HepG2 (cell line): ENCODE measurements at regions not wholly inside any gene's neighbourhood (a gene's known extent, or its start where the extent isn't known, plus 50 kb on each side); places are given as distances from the start of the nearest gene placed in this dataset.

Experiments used
- EEA1 ChIP-seq: sonication (generic); formaldehyde crosslinking; IDR thresholded peaks from 2 replicates; pipeline ENCODE4 v1.5.1; 2020; ENCODE audit warnings: mild to moderate bottlenecking, missing genetic modification reagents, borderline replicate concordance
- GABPB1 ChIP-seq: IDR thresholded peaks from 2 replicates; pipeline ENCODE4 v1.6.1; 2016; ENCODE audit warnings: mild to moderate bottlenecking, missing genetic modification reagents, moderate library complexity, missing compliant biosample characterization
- HNRNPL ChIP-seq: fragments of 200-400 bp; formaldehyde crosslinking; IDR thresholded peaks from 2 replicates; pipeline ENCODE4 v1.6.1; 2017; ENCODE audit warnings: mild to moderate bottlenecking, low read depth, low read length
- HNRNPLL ChIP-seq: fragments of 200-400 bp; formaldehyde crosslinking; IDR thresholded peaks from 2 replicates; pipeline ENCODE4 v1.6.1; 2017; ENCODE audit warnings: mild to moderate bottlenecking, low read depth, low read length; ENCODE audit not compliant: poor library complexity, severe bottlenecking
- KLF15 ChIP-seq: sonication (generic); formaldehyde crosslinking; IDR thresholded peaks from 2 replicates; pipeline ENCODE4 v1.8.1; 2023; ENCODE audit warnings: borderline replicate concordance, mild to moderate bottlenecking, inconsistent platforms, missing genetic modification reagents, mixed read lengths
- NR1H2 ChIP-seq: sonication (generic); formaldehyde crosslinking; IDR thresholded peaks from 2 replicates; pipeline ENCODE4 v1.8.1; 2022; ENCODE audit warnings: low read depth, missing genetic modification reagents, borderline replicate concordance
- PHF20 ChIP-seq: sonication (generic); formaldehyde crosslinking; IDR thresholded peaks from 2 replicates; pipeline ENCODE4 v1.5.0; 2020; ENCODE audit warnings: mild to moderate bottlenecking, missing genetic modification reagents
- RBM22 ChIP-seq: fragments of 200-400 bp; formaldehyde crosslinking; optimal IDR thresholded peaks from 2 replicates; pipeline ENCODE3; 2017; ENCODE audit warnings: mild to moderate bottlenecking, low read length, moderate library complexity
- RFX3 ChIP-seq: IDR thresholded peaks from 2 replicates; pipeline ENCODE4 v1.6.1; 2016; ENCODE audit warnings: missing biosample characterization, missing genetic modification reagents
- SMAD3 ChIP-seq: sonication (generic); formaldehyde crosslinking; IDR thresholded peaks from 2 replicates; pipeline ENCODE4 v1.4.0; 2020; ENCODE audit warnings: missing genetic modification reagents
- ZMYM2 ChIP-seq: sonication (generic); formaldehyde crosslinking; IDR thresholded peaks from 2 replicates; pipeline ENCODE4 v1.8.0; 2022; ENCODE audit warnings: mild to moderate bottlenecking, missing genetic modification reagents
- ZNF143 ChIP-seq: sonication (generic); formaldehyde crosslinking; IDR thresholded peaks from 2 replicates; pipeline ENCODE4 v1.4.0; 2020; ENCODE audit warnings: missing genetic modification reagents
- ZNF441 ChIP-seq: sonication (generic); formaldehyde crosslinking; IDR thresholded peaks from 2 replicates; pipeline ENCODE4 v1.7.0; 2021; ENCODE audit warnings: missing genetic modification reagents, borderline replicate concordance
- ZNF660 ChIP-seq: sonication (generic); formaldehyde crosslinking; IDR thresholded peaks from 2 replicates; pipeline ENCODE4 v1.5.1; 2020; ENCODE audit warnings: mild to moderate bottlenecking, low read depth, missing genetic modification reagents, borderline replicate concordance
- TF ChIP-seq, protein P1 (sequence below): sonication (generic); formaldehyde crosslinking; IDR thresholded peaks from 2 replicates; pipeline ENCODE4 v1.4.0; 2020; ENCODE audit warnings: missing genetic modification reagents, mild to moderate bottlenecking, borderline replicate concordance
- TF ChIP-seq, protein P2 (sequence below): sonication (generic); formaldehyde crosslinking; IDR thresholded peaks from 2 replicates; pipeline ENCODE4 v1.4.0; 2020; ENCODE audit warnings: low read depth, mild to moderate bottlenecking, missing genetic modification reagents
- TF ChIP-seq, protein P3 (sequence below): sonication (generic); formaldehyde crosslinking; IDR thresholded peaks from 2 replicates; pipeline ENCODE4 v1.5.1; 2020; ENCODE audit warnings: mild to moderate bottlenecking, missing genetic modification reagents, moderate library complexity
- TF ChIP-seq, protein P4 (sequence below): sonication (generic); formaldehyde crosslinking; IDR thresholded peaks from 2 replicates; pipeline ENCODE4 v1.5.0; 2020; ENCODE audit warnings: missing genetic modification reagents

DNA sequence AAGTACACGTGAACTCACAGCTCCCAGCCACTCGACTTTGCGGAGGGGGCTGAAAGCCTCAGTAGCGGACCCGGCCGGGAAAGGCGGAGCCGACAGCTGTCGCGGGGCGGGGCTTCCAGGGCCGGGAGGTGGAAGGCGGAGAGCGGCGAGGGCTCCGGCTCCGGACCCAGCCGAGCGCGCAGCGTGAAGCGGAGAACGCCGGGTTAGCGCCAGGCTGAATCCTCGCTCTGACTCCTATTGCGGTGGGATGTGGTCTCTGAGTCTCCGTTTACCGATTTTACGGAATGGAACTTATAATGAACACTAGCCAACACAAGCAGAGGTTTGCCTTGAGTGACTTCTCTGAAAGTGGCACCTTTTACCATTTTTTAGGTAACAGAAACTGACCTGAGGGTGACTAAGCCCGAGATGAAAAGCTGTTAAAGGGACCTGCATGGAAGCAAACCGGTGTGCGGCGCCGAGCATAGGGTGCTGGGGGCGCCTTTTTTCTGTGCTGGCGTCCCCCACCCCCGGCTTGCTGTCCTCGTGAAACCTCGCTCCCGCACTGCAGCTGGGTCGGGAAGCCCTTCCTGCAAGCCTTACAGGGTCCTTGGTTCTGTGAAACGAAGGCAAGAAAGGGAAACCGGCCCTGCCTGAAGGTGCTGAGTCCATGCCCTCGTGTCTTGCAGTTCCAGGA is 72.9 kb downstream of the EN1 start (continued):
- no peak for TF ChIP-seq NR1H2 (CRISPR knock-in tag)
- no peak for TF ChIP-seq PHF20 (CRISPR knock-in tag)
- TF ChIP-seq HNRNPL, result no peak
- peak; percentile 54 for TF ChIP-seq HNRNPLL
- no peak for TF ChIP-seq RBM22
- TF ChIP-seq RFX3 (CRISPR knock-in tag), result no peak
- TF ChIP-seq, protein P1, sequence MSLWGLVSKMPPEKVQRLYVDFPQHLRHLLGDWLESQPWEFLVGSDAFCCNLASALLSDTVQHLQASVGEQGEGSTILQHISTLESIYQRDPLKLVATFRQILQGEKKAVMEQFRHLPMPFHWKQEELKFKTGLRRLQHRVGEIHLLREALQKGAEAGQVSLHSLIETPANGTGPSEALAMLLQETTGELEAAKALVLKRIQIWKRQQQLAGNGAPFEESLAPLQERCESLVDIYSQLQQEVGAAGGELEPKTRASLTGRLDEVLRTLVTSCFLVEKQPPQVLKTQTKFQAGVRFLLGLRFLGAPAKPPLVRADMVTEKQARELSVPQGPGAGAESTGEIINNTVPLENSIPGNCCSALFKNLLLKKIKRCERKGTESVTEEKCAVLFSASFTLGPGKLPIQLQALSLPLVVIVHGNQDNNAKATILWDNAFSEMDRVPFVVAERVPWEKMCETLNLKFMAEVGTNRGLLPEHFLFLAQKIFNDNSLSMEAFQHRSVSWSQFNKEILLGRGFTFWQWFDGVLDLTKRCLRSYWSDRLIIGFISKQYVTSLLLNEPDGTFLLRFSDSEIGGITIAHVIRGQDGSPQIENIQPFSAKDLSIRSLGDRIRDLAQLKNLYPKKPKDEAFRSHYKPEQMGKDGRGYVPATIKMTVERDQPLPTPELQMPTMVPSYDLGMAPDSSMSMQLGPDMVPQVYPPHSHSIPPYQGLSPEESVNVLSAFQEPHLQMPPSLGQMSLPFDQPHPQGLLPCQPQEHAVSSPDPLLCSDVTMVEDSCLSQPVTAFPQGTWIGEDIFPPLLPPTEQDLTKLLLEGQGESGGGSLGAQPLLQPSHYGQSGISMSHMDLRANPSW (CRISPR knock-in tag), result no peak
- TF ChIP-seq, protein P2, sequence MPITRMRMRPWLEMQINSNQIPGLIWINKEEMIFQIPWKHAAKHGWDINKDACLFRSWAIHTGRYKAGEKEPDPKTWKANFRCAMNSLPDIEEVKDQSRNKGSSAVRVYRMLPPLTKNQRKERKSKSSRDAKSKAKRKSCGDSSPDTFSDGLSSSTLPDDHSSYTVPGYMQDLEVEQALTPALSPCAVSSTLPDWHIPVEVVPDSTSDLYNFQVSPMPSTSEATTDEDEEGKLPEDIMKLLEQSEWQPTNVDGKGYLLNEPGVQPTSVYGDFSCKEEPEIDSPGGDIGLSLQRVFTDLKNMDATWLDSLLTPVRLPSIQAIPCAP, result no peak
- TF ChIP-seq ZMYM2 (CRISPR knock-in tag), result no peak
- TF ChIP-seq ZNF441, result 0 out of 2 replicates have a peak, but pooled peaks have one; percentile 23
- TF ChIP-seq KLF15 (CRISPR knock-in tag), result no peak
- TF ChIP-seq GABPB1 (CRISPR knock-in tag), result peak; percentile 36; the same call in 1 of the 2 replicates
- no peak for TF ChIP-seq ZNF660 (CRISPR knock-in tag)
- TF ChIP-seq, protein P3, sequence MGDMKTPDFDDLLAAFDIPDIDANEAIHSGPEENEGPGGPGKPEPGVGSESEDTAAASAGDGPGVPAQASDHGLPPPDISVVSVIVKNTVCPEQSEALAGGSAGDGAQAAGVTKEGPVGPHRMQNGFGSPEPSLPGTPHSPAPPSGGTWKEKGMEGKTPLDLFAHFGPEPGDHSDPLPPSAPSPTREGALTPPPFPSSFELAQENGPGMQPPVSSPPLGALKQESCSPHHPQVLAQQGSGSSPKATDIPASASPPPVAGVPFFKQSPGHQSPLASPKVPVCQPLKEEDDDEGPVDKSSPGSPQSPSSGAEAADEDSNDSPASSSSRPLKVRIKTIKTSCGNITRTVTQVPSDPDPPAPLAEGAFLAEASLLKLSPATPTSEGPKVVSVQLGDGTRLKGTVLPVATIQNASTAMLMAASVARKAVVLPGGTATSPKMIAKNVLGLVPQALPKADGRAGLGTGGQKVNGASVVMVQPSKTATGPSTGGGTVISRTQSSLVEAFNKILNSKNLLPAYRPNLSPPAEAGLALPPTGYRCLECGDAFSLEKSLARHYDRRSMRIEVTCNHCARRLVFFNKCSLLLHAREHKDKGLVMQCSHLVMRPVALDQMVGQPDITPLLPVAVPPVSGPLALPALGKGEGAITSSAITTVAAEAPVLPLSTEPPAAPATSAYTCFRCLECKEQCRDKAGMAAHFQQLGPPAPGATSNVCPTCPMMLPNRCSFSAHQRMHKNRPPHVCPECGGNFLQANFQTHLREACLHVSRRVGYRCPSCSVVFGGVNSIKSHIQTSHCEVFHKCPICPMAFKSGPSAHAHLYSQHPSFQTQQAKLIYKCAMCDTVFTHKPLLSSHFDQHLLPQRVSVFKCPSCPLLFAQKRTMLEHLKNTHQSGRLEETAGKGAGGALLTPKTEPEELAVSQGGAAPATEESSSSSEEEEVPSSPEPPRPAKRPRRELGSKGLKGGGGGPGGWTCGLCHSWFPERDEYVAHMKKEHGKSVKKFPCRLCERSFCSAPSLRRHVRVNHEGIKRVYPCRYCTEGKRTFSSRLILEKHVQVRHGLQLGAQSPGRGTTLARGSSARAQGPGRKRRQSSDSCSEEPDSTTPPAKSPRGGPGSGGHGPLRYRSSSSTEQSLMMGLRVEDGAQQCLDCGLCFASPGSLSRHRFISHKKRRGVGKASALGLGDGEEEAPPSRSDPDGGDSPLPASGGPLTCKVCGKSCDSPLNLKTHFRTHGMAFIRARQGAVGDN (CRISPR knock-in tag), result peak; percentile 36
- no peak for TF ChIP-seq ZNF143 (CRISPR knock-in tag)
- no peak for TF ChIP-seq SMAD3 (CRISPR knock-in tag)
- TF ChIP-seq, protein P4, sequence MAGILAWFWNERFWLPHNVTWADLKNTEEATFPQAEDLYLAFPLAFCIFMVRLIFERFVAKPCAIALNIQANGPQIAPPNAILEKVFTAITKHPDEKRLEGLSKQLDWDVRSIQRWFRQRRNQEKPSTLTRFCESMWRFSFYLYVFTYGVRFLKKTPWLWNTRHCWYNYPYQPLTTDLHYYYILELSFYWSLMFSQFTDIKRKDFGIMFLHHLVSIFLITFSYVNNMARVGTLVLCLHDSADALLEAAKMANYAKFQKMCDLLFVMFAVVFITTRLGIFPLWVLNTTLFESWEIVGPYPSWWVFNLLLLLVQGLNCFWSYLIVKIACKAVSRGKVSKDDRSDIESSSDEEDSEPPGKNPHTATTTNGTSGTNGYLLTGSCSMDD (CRISPR knock-in tag), result no peak
- TF ChIP-seq EEA1 (CRISPR knock-in tag), result no peak
